ENCODE measurements at regions not wholly inside any gene's neighbourhood (a gene's known extent, or its start where the extent isn't known, plus 50 kb on each side); places are given as distances from the start of the nearest gene placed in this dataset.

- no peak for TF ChIP-seq YY1 (IDR thresholded peaks at IDR 0.05; ENCODE audit: low read depth)
- no peak for TF ChIP-seq TEAD4 (IDR thresholded peaks at IDR 0.05)
- no peak for TF ChIP-seq EGR1 (IDR thresholded peaks at IDR 0.05)
- TF ChIP-seq TCF12 (IDR thresholded peaks at IDR 0.05; ENCODE audit: low read depth), result no peak
- no peak for TF ChIP-seq NFIC (IDR thresholded peaks at IDR 0.05)
- TF ChIP-seq TAF1 (IDR thresholded peaks at IDR 0.05; ENCODE audit: low read depth), result no peak
Measured at GRCh38 chr6:145135702-145136101, 599.6 kb downstream of the EPM2A start.
